GM13976 (cell line): ENCODE measurements at regions not wholly inside any gene's neighbourhood (a gene's known extent, or its start where the extent isn't known, plus 50 kb on each side); places are given as distances from the start of the nearest gene placed in this dataset.
"Not testable (repeated sequence)": the region's sequence is repeated elsewhere in the genome, so short reads cannot be mapped to it uniquely, and the experiment has no call there.

Experiments
- DNase-seq: peaks from one replicate; pipeline ENCODE4 v3.0.0; 2012; ENCODE audit warnings: low spot score
- CTCF ChIP-seq: IDR thresholded peaks from 2 replicates; pipeline ENCODE4 v1.5.1; 2012; ENCODE audit warnings: borderline replicate concordance, mild to moderate bottlenecking; ENCODE audit not compliant: insufficient read depth; ENCODE audit errors: extremely low read depth, missing control alignments, control extremely low read depth
- in situ Hi-C: fragments of 300-500 bp; cut with MboI; formaldehyde crosslinking; loops from one replicate; pipeline ENCODE4 v1.12.0; 2022; ENCODE audit warnings: low sequenced_read_pairs, mixed read lengths, inconsistent platforms; ENCODE audit not compliant: unreplicated experiment

- no peak for TF ChIP-seq CTCF
- in situ Hi-C loops, result no loop called here
- DNase-seq, result no peak
Observed at GRCh38 chrX:77264490-77264889, 182.7 kb upstream of the FGF16 start.

- in situ Hi-C loops, result no loop called here
- no peak for TF ChIP-seq CTCF
- no peak for DNase-seq
Observed at GRCh38 chrX:77275392-77275791, 171.8 kb upstream of the FGF16 start.

GRCh38 chrX:77276742-77277141, 170.4 kb upstream of the FGF16 start:
- DNase-seq, result no peak
- no peak for TF ChIP-seq CTCF
- in situ Hi-C loops, result no loop called here

GRCh38 chrX:77277911-77278310, 169.3 kb upstream of the FGF16 start:
- TF ChIP-seq CTCF, result no peak
- in situ Hi-C loops, result no loop called here

GRCh38 chrX:77279373-77279772, 167.8 kb upstream of the FGF16 start:
- DNase-seq, in situ Hi-C loops: not testable (repeated sequence)

More at GRCh38 chrX:77277911-77278310, 169.3 kb upstream of the FGF16 start:
- no peak for DNase-seq

GRCh38 chrX:77293331-77293995, 153.7 kb upstream of the FGF16 start:
- in situ Hi-C loops, result no loop called here
- no peak for TF ChIP-seq CTCF
- no peak for DNase-seq

- DNase-seq, result no peak
- in situ Hi-C loops, result no loop called here
- no peak for TF ChIP-seq CTCF
Observed at GRCh38 chrX:77298296-77298695, 148.9 kb upstream of the FGF16 start.
